Mesothelial cell of epicardium (in vitro differentiated cells): ENCODE measurements at regions not wholly inside any gene's neighbourhood (a gene's known extent, or its start where the extent isn't known, plus 50 kb on each side); places are given as distances from the start of the nearest gene placed in this dataset.

Experiments
- DNase-seq, 2 experiments: peaks; one replicate each; pipeline ENCODE4 v3.0.0; 2021; ENCODE audit warnings: low spot score in 2 of 2; ENCODE audit not compliant: unreplicated experiment in 2 of 2
- H3K27ac Mint-ChIP-seq: 2 replicates; pipeline ENCODE4 v1.8.0; 2021; ENCODE audit warnings: mixed read lengths
- H3K27me3 Mint-ChIP-seq: 2 replicates; pipeline ENCODE4 v1.8.0; 2021; ENCODE audit warnings: low read depth, mixed read lengths
- H3K36me3 Mint-ChIP-seq: 2 replicates; pipeline ENCODE4 v1.8.0; 2021; ENCODE audit warnings: mixed read lengths
- H3K4me1 Mint-ChIP-seq: 2 replicates; pipeline ENCODE4 v1.8.0; 2021; ENCODE audit warnings: mixed read lengths
- H3K4me3 Mint-ChIP-seq: 2 replicates; pipeline ENCODE4 v1.8.0; 2021; ENCODE audit warnings: mild to moderate bottlenecking, moderate library complexity, mixed read lengths
- H3K9me3 Mint-ChIP-seq: 2 replicates; pipeline ENCODE4 v1.8.0; 2021; ENCODE audit warnings: mixed read lengths
- TF ChIP-seq, protein P1 (sequence below): fragments of 200-600 bp; sonication (generic); IDR thresholded peaks from one replicate; pipeline ENCODE4 v1.5.0; 2021; ENCODE audit warnings: antibody characterized with exemption; ENCODE audit not compliant: unreplicated experiment

DNA sequence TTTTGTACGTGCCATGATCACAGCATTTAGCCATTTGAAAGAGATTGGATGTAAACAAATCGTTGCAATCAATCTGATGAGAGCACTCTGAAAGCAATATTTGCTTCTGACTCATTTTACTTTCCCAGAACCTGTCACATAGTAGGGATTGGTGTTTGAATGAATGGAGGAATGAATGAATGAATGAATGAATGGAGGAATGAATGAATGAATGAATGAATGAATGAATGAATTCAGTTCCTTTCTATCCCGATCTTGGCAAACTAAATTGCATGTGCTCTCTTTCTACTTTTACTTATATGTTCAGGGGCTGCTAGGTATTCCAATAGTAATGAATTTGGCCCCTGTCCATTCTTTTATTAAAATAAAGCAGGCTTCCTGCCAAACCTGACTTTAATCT, 1091.7 kb upstream of the CELF2 start:
- Mint-ChIP-seq H3K4me3 (no peak overlapping the region), H3K36me3 (no peaks in the 10 kb centered on the region), H3K9me3 (peaks cover 4% of the 10 kb centered on the region), H3K4me1 (peaks cover 53% of the 10 kb centered on the region), H3K27me3 (peaks cover 2% of the 10 kb centered on the region), H3K27ac (peak overlapping the region; percentile 8)
- TF ChIP-seq, protein P1, sequence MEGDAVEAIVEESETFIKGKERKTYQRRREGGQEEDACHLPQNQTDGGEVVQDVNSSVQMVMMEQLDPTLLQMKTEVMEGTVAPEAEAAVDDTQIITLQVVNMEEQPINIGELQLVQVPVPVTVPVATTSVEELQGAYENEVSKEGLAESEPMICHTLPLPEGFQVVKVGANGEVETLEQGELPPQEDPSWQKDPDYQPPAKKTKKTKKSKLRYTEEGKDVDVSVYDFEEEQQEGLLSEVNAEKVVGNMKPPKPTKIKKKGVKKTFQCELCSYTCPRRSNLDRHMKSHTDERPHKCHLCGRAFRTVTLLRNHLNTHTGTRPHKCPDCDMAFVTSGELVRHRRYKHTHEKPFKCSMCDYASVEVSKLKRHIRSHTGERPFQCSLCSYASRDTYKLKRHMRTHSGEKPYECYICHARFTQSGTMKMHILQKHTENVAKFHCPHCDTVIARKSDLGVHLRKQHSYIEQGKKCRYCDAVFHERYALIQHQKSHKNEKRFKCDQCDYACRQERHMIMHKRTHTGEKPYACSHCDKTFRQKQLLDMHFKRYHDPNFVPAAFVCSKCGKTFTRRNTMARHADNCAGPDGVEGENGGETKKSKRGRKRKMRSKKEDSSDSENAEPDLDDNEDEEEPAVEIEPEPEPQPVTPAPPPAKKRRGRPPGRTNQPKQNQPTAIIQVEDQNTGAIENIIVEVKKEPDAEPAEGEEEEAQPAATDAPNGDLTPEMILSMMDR = no peak
- no peak for DNase-seq

DNA sequence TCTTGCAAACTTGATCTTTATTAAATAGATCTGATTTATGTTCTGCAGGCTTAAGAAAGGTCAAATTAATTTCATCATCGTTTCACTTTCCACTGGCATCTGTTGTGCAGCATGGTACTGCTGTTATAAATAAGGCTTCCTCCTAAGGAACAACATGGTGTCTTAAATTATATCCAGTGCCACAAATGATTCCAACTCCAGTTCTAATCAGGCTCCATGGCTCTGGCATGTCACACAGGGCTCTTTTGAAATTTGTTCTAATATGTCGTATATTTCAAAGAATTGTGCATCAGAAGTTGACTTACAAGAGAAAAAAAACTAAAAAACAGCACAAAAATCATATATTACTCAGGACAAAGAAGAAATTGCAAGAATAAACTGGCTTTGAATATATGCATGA, 1090.8 kb upstream of the CELF2 start:
- Mint-ChIP-seq H3K27me3 (peaks cover 2% of the 10 kb centered on the region), H3K36me3 (no peaks in the 10 kb centered on the region), H3K27ac (no peak overlapping the region), H3K9me3 (peaks cover 4% of the 10 kb centered on the region), H3K4me3 (no peak overlapping the region), H3K4me1 (peaks cover 54% of the 10 kb centered on the region)
- TF ChIP-seq, protein P1 = no peak
- DNase-seq = no peak

DNA sequence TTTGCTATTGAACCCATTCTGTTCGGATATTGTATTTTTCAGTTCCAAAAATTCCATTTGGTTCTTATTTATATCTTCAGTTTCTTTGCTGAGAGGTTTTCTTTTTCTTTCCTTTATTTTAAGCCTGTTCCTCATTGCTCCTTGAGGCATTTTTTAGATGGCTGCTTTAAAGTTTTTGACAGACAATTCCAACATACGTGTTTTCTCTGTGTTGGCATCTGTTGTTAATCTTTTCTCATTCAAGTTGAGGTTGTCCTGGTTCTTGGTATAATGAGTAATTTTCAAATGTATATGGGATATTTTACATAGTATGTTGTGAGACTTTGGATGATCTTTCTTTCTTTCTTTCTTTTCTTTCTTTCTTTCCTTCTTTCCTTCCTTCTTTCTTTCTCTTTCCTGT, 1078.0 kb upstream of the CELF2 start:
- TF ChIP-seq, protein P1 = no peak
- no peaks in the 10 kb centered on the region for H3K36me3 Mint-ChIP-seq
- no peak for DNase-seq
- no peaks in the 10 kb centered on the region for H3K4me1 Mint-ChIP-seq
- peaks cover 12% of the 10 kb centered on the region for H3K9me3 Mint-ChIP-seq
- no peak overlapping the region for H3K4me3 Mint-ChIP-seq
- no peak overlapping the region for H3K27ac Mint-ChIP-seq
- no peaks in the 10 kb centered on the region for H3K27me3 Mint-ChIP-seq

DNA sequence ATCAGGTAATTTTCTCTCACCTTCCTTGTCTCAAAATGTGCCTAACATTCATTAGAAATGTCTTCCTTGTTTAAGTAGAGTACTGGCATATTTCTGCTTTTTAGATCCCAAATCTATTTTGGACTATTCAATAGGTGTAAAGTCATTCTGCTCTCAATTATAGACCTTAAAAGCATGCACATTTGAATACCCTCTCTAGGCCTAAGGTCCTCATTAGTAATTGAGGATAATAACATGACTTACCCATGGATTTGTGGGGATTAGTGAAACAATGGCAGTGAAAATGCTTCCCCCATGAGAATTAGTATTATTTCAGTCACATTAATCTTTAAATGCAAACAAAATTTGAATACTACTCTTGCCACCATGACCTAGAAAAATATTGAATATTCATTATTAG, 1073.0 kb upstream of the CELF2 start:
- no peaks in the 10 kb centered on the region for H3K27me3 Mint-ChIP-seq
- no peak overlapping the region for H3K4me3 Mint-ChIP-seq
- no peak overlapping the region for H3K27ac Mint-ChIP-seq
- no peaks in the 10 kb centered on the region for H3K36me3 Mint-ChIP-seq
- TF ChIP-seq, protein P1 = no peak
- H3K9me3 Mint-ChIP-seq = no peaks in the 10 kb centered on the region
- DNase-seq = no peak
- peaks cover 5% of the 10 kb centered on the region for H3K4me1 Mint-ChIP-seq

DNA sequence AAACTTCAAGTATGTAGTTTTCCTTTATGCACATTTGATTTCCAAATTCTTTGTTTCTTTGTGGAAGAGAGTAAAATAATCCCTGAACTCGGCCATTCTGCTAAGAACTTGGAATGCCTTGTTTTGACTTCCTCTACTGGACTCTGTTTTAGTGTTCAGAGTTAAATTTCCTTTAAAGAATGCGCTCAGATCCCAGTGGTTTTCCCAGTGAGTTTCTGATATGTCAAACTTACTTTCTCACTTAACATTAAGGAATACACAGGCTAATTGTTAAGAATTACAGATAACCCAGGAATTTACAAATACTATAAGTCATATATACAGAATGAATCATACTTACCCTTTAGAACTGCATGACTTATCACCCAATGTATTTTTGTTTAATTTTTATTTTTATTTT, 1067.6 kb upstream of the CELF2 start:
- no peak overlapping the region for H3K4me3 Mint-ChIP-seq
- no peaks in the 10 kb centered on the region for H3K27me3 Mint-ChIP-seq
- no peak overlapping the region for H3K27ac Mint-ChIP-seq
- peaks cover 4% of the 10 kb centered on the region for H3K9me3 Mint-ChIP-seq
- no peak for DNase-seq
- peaks cover 5% of the 10 kb centered on the region for H3K4me1 Mint-ChIP-seq
- H3K36me3 Mint-ChIP-seq = no peaks in the 10 kb centered on the region
- TF ChIP-seq, protein P1 = no peak
